ENCODE measurements at regions not wholly inside any gene's neighbourhood (a gene's known extent, or its start where the extent isn't known, plus 50 kb on each side); places are given as distances from the start of the nearest gene placed in this dataset.

- TF ChIP-seq EZH2phosphoT487 (IDR thresholded peaks at IDR 0.05; ENCODE audit: borderline replicate concordance, low read length) (no peak), CTCF (IDR thresholded peaks at IDR 0.05; ENCODE audit: low read depth, low read length, poor library complexity, severe bottlenecking) (no peak)
Measured at GRCh38 chr4:36737691-36738090, 456.3 kb downstream of the DTHD1 start.
